Adrenal gland (tissue), 5 donors: ENCODE measurements at regions not wholly inside any gene's neighbourhood (a gene's known extent, or its start where the extent isn't known, plus 50 kb on each side); places are given as distances from the start of the nearest gene placed in this dataset.

ENCODE experiments used
- POLR2A ChIP-seq, 2 donors: fragments of 450-650 bp; IDR thresholded peaks; one replicate each; pipeline ENCODE4 v1.6.1; 2017; ENCODE audit warnings: antibody characterized with exemption in 2 of 2, mild to moderate bottlenecking in 2 of 2, moderate library complexity in 1 of 2
- TF ChIP-seq, protein P1 (sequence below), 6 experiments: fragments of 450-650 bp in 4 of 6; fragments of 200-600 bp in 2 of 6; sonication (generic) in 1 of 6; IDR thresholded peaks; 1 replicate in 5 of 6; 2 replicates in 1 of 6; pipeline versions ENCODE4 v1.5.1 to v1.8.0; 2016 to 2021; ENCODE audit warnings: antibody characterized with exemption in 6 of 6, mild to moderate bottlenecking in 2 of 6, moderate library complexity in 1 of 6
- donor health status: DM: no; HTN: no; CAD: no.

DNA sequence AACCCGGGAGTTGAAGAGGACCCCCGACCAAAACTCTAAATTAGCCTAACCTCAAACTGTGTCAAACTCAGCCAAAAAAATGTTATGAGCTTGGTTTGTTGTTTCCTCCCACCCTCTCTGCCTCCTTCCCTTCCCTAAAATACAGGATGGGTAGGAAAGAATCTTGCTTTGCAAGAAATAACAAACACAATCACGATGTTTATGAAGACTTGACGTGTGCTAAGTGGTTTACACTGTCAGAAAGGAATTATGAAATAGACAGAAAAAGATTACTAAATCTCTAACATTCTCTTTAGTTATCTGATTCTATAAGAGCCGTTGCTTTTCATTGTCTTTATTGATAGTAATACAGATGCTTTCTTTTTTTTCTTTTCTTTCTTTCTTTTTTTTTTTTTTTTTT, 285.1 kb downstream of the BMP7 start:
- TF ChIP-seq, protein P1, sequence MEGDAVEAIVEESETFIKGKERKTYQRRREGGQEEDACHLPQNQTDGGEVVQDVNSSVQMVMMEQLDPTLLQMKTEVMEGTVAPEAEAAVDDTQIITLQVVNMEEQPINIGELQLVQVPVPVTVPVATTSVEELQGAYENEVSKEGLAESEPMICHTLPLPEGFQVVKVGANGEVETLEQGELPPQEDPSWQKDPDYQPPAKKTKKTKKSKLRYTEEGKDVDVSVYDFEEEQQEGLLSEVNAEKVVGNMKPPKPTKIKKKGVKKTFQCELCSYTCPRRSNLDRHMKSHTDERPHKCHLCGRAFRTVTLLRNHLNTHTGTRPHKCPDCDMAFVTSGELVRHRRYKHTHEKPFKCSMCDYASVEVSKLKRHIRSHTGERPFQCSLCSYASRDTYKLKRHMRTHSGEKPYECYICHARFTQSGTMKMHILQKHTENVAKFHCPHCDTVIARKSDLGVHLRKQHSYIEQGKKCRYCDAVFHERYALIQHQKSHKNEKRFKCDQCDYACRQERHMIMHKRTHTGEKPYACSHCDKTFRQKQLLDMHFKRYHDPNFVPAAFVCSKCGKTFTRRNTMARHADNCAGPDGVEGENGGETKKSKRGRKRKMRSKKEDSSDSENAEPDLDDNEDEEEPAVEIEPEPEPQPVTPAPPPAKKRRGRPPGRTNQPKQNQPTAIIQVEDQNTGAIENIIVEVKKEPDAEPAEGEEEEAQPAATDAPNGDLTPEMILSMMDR (IDR thresholded peaks at IDR 0.05), result no peak
- TF ChIP-seq POLR2A (IDR thresholded peaks at IDR 0.05), result no peak
